GM21717 (cell line): ENCODE measurements at regions not wholly inside any gene's neighbourhood (a gene's known extent, or its start where the extent isn't known, plus 50 kb on each side); places are given as distances from the start of the nearest gene placed in this dataset.

Source experiments
- ATAC-seq: cut with Tn5 transposase; IDR thresholded peaks from one replicate; pipeline ENCODE4 v1.9.1; 2021; ENCODE audit warnings: mild to moderate bottlenecking, moderate library complexity; ENCODE audit not compliant: unreplicated experiment

DNA sequence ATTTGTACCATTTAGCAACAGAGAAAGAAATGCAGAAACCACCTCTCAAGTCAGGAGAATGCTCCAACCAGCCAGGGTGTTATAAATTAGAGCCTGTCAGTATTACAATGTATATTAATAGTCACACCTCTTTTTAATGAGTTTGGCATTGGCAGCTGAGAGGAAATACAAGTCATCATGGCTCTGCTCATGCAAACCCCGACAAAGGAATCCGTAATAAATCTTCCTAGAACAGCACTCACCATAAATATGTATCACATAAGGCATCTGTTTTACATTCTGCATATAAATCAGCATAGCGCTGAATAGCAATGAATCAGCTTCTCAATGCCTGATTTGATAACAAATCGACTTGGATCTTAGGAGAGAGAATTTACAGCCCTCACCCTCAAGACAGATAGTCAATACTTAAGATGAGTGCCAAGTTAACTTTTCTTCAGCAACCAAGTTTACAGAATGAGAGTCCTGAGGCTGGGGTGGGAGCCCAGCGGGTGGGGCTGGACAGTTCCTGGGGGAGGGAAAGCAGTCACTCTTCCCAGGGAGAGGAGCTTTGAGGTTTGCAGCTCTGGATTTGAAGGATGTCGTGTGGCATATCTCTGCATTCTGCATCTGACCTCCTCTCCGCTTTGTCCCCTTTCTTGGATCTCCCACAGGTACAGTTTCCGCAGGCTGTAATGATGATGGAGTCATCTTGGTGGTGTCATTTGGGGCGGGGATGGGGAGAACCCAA lies 1034.4 kb upstream of the NR2F2 start:
- no peak for ATAC-seq

DNA sequence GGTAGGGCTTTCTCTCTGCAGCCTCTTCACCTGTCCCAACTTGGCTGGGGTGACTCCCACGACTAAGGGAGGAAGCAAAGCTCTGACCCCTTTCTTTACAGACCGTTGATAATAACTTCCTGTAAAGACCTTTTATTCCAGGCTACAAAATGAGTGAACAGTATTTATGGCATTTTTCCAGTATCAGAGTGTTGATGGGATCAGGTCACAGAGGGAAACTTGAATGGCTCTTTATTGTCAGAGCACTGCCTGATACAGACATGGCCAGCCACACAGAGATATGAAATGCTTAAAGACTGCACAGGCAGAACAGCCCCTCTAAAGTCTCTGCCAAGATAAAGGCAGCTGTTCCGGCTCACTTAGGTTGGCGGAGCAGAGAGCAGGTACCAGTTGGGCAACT lies 1033.9 kb upstream of the NR2F2 start:
- ATAC-seq: no peak

DNA sequence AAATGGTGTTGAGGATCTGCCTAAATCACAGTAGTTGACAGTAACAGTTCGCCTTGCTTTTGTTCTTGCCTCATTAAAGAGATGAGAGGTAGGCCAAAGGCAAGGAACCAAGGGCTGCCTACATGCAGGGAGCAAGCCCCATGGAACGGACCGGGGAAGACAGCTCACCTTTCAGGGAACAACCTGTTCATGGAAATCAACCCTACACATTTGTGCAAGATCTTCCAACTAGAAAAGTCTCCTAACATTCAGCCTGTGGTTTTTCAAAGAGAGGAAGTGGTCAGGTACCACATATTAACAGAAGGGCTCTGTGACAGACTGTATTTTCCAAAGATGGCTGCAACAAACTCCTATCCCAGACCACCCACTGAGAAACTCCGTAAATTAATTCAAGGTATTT lies 1031.8 kb upstream of the NR2F2 start:
- no peak for ATAC-seq

DNA sequence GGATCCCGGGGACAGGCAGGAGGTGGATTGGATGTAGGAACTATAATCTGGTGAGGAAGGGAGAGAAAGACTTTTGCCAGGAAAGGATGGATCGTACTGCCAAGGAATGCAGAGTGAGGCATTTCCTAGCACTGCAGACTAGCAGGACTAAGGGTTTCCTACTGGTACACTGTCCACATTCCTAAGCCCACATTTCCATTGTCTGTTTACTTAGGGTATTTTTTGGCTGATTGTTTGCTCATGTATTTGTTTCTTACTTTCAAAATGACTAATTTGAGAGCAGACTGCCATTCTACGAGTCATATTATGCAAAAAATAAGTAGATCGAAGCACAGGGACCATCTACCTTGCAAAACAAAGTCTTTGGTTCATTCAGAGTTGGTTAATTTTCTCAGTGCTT lies 1029.5 kb upstream of the NR2F2 start:
- no peak for ATAC-seq

DNA sequence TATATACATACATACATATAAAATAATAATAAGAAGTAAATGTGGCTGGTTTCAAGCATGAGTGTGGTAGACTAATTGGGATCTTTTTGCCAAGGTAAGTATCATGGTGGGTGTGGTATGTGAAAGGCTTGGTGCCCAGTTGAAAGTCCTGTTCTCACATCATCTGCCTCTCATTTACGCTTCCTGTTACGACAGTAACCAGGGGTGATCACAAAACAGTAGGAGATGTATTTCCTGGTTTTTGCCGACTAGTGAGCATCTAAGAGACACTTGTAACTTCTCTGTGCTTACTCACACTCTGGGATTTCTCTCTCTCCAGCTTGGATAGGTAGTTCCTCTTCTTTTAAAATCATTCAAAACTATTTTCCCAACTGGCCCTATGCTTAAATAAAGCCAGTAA lies 1028.3 kb upstream of the NR2F2 start:
- ATAC-seq: no peak

DNA sequence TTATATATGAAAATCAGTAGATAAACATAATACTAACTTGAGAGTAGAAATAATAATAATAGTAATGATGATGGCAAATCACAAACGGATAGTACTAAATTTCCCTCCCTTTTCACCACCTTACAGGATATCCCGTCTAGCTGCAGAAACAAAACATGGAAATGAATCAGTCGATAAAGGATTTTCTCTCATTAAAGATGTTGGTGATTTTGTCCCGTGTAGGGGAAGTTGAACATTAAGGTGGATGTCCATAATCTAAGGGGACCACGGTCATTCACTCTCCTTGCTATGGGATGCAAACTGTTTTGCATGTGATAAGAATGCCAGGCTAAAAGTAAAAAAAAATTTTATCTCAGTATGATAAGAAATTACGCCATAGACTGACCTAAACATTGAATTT lies 1027.7 kb upstream of the NR2F2 start:
- no peak for ATAC-seq

DNA sequence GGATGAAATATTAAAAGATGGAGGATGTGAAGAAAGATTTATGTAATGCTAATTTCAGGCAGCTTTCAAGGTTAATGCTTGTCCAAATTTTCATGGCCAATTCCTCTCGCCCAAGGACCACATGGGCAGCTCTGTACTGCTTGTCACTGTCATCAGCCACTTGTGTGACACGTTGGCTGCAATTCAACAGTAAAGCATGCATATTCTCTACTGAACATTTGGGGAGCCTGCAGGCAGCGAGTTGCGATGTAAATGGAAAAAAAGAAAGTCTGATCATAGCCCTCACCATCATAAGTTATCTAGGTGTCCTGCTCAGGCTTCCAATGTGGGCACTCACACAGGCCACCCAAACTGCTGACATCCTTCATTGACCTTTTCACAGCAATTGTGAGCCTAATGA lies 1026.8 kb upstream of the NR2F2 start:
- no peak for ATAC-seq

DNA sequence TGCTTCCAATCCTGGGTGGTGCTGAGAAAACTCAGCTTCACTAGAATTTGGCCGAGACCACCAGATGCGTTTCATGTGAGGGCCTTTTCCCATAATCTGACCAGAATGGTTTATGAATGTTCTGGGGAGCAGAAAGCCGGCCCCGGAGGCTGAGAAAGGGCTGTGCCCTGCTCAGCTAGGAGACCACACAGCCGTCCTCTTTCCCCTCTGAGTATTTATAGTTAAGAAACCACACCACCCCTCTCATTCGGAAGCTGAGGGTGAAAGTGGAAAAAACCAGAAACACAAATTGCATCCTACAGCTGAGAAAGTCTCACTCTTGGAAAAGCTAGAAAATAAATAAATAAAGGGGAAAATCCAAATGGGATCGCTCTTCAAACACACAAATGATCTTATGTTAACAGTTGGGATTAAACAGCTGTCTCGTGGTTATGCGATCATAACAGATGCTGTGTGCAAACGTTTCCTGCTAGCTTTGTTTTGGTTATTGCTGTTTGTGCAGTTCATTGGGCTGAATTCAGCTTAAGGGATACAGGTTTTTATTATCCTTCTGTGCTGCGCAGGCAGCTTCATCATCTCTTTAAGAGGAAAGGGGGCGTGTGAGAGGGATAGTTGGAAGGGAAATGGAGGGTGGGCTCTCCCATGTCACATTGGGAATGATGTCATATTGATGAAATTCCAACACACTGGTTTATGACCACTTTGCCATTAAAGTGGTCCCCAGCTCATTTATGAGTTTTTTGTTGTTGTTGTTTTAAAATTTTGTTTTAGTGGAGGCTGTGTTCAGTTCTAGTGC lies 1026.2 kb upstream of the NR2F2 start:
- ATAC-seq: no peak

DNA sequence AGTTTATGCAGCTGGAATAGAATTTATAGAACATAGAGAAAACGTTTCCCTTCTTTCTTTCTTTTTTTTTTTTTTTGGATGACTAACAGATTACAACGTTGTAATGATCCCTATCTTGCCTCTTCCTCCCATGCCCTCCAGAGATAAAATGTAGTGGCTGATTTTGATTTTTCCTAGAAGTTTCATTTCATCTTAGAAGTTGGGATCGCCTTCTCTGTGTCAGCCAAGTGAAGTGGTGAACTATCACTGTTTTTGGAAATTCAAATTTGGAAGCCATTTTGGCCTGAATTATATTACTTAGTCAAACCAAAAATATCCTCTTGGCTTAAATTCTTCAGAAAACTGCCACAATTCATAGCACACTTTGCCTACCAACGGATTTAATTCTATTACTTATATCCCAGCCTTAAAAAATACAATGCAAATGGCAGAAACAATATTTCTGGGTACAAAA lies 1025.5 kb upstream of the NR2F2 start:
- ATAC-seq: no peak

DNA sequence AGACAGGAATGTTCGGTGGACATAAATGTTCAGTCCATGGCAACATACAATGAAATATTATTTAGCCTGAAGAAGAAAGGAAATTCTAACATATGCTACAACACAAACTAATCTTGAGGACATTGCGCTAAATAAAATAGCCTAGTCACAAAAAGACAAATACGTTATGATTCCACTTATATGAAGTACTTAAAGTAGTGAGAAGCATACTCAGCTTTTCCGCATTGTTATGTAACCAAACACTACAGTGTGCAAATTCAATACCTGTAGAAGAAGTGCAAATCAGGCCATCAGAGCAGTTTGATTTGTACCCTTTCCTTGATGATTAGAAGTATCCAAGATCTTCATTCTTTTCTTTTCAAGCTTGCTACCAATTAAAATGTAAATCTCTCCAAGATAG lies 1023.4 kb upstream of the NR2F2 start:
- ATAC-seq: no peak

DNA sequence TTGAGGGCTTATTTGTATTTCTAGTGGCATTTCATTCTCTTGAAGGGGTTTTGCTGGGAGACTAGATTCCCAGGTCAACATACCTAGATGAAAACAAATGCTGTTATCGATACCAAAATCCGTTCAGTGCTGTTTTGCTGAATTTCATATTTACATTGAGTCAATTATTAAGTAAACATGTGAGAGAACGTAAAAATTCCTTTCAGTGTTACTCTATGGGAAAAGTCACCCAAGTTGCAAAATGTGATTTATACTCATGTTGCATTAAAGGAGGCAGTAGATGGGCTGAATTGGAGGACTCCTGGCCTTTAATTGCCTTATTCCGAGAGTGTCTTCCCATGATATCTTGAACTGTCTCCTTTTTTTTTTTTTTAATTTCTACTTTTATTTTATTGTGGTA lies 1011.3 kb upstream of the NR2F2 start:
- no peak for ATAC-seq

DNA sequence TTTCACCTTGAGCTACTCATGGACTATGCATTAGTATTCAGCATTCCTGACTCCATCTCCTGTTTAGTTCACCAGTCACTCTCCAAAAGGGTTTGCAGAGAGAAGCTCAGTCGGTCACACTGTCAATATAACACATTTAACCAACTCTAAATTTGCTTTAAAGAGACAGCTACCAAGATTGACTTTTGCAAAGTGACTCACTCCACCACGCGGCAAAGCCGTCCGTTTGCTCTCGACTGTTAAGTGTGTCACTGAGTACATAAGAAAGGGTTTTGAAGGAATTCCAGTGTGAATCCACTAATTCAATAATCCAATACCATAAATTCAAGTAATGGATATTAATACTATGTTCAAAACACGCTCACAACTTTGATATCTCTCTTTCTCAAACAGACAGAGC lies 1006.7 kb upstream of the NR2F2 start:
- ATAC-seq: no peak

DNA sequence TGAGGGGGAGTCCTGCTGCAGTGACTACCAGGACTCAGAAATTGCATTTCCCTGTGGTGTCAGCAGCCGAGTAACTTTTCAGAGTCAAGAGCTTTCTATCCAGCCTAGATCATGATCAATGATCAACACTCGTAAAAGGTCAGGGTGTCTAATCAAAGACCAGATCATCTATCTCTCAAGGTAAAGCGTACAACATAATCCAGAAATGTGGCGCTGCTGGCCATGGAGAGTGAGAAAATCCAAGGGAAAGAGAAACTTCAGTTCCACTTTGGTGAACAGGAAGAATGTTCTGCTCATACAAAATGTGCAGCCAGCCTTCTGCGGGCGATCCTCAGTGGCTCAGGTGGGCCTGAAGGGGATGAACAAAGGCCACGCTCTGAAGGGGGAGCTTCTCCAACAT lies 1005.8 kb upstream of the NR2F2 start:
- ATAC-seq: no peak

DNA sequence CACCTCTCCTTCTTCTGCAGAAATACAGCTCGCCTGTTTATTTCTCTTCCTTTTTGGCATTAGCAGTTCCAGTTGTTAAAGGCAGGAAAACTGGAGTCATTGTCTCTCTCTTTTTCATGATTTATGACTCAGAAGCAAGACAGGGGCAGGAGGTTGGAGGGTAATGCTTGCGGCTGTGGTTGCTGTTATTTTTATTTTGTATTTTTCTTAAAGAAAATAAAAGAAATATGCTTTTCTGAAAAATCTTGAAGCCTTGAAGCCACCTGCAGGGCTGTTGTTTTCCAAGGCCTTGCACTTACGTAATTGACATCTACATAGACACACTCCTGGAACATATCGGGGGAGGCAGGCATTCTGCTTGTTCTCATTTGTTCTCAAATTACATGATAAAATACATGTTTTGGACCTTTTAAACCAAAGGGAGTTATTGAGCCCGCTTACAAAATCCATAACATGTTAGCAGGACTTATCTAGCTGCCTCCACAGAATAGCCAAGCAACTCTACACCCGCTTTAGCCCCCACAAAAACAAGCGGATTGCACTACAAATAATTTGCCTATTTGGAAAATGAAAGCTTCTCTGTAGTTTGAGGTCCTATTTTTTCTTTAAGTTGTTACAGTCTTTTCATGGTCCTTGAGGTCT lies 1004.6 kb upstream of the NR2F2 start:
- no peak for ATAC-seq

DNA sequence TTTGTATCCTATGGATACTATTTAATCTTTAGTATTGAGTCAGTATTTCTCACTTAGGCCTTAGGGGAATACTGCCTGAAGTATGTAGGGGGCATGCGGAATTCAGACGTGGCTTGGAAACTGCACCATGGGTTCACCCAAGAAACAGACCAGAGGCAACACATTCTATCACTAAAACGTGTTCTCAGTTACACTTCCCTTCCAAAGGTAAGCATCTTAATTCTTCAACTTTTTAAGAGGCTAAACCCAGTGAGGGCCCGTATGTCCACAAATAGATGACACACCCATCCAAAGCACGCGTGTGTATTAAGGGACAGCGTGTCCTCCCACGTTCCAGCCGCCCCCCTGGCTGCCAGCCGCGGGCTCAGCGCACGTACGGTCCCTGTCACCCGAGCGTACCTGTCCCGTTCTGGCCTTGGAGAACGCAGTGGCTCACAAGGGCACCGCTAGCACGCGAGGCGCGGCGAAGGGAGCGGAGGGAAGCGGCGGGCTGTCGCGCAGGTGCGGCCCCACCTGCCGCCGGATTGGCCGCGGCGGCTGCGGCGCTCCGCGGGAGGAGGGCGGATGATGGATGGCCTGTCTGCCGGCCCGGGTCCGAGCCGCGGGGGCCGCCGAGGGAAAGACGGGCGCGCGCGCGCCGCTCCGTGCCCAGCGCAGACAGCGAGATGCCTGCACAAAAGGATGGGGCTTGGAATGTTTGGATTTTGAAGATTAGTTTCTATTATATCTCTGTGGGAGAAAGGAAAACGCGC lies 1003.9 kb upstream of the NR2F2 start:
- no peak for ATAC-seq

DNA sequence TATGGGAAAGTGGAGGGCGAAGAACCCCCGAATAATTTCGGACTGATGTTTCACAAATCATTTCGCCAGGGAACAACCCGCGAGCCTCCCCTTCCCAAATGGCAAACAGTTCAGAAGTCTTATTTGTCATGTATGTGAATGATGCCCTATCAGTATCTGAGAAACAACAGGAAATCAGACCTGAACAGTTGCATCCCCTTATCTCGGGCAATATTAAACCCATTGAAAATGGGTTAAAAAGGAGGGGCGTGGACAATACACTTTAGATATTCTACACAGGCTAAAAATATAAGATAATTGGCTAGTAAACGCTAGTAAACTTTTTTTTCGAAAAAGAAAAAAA lies 1003.3 kb upstream of the NR2F2 start:
- ATAC-seq: no peak

DNA sequence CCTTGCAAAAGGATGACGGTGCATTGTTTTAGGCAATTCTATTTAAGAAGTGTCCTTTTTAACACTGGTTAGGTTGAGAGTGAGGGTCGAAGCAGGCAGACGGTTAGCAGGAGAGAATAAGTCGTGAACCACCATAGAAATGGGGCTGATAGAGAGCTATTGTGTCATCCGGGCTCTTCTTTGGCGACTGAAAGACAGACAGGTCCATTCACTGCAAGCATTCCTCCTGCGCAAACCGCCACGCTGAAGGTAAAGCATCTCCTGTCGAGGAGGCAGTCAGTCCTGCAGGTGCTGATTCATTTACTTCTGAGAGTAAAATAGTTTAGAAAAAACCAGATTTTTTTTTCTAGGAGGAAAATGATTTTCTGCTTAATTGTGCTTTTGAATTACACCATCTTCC lies 1002.8 kb upstream of the NR2F2 start:
- ATAC-seq: no peak

DNA sequence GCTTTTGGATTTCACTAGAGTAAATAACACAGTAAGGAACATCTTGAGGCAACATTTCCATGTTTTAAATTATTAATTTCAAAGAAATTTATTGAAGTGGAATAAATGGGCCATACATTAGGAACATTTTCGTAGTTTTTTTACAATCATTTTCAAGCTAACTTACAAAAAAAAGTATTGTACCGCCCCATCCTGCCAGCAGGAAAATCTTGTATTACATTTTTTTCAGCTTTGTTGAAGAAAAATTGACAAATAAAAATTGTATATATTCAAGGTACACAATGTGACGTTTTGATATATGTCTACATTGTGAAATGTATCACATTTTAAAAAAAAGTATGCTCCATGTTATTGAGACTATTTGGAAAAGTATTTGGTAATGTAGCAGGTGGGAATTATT lies 1001.9 kb upstream of the NR2F2 start:
- no peak for ATAC-seq

DNA sequence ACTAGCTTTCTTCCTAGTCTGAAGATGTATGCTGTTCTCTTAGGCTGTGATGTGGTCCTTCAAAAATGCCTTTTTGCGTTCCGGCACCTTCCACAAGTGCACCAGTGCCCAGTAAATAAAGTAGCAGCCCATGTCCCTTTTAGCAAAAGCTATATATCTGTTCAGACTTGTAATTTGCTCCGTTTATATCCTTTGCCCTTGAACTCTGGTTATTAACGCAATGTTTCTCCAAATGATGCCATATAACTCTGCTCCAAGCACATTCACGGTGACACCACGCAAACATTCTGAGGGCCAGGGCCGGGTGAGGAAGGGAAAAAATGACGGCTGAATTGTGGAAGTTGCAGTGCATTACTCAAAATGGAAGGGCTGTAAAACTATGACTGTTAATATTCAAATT lies 1001.1 kb upstream of the NR2F2 start:
- no peak for ATAC-seq

DNA sequence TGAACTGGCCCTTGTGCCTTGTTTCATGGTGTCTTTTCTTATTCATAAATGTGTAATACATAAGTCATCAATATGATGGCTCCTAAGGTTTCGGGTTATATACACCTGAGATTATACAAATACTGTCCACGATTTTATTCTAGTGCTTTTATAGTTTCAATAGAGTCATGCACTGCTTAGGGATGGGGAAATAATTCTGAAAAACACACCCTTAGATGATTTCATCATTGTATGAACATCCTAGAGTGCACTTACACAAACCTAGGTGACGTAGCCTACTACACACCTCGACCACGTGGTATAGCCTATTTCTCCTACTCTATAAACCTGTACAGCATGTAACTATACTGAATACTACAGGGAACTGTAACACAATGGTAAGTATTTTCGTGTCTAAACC lies 988.8 kb upstream of the NR2F2 start:
- no peak for ATAC-seq

DNA sequence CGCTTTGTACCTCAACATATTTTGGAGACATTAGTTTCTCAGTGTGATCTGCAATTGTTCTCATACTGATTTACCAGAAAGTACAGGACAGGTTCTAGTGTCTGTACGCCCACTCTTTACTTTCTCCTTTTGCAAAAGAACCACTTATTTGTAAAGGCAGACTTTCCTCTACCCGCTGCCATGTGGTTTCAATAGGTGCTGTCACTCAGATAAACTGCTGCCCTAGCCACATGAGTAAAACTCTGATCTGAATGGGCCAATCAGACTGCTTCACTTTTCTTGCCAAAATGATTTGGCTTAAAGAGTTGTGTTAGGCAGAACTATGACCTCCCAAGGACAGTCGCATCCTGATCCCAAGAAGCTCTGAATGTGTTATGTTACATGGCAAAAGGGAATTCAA lies 984.6 kb upstream of the NR2F2 start:
- ATAC-seq: no peak
